OCI-M1 (cell line): ENCODE measurements at regions not wholly inside any gene's neighbourhood (a gene's known extent, or its start where the extent isn't known, plus 50 kb on each side); places are given as distances from the start of the nearest gene placed in this dataset.
A peak's percentile ranks its signal among the peaks of the same experiment; 100 is the strongest.
"Not testable (repeated sequence)": the region's sequence is repeated elsewhere in the genome, so short reads cannot be mapped to it uniquely, and the experiment has no call there.

Experiments used
- DNase-seq: peaks from one replicate; lab custom pipeline; 2025; lab: John Stamatoyannopoulos, UW

DNA sequence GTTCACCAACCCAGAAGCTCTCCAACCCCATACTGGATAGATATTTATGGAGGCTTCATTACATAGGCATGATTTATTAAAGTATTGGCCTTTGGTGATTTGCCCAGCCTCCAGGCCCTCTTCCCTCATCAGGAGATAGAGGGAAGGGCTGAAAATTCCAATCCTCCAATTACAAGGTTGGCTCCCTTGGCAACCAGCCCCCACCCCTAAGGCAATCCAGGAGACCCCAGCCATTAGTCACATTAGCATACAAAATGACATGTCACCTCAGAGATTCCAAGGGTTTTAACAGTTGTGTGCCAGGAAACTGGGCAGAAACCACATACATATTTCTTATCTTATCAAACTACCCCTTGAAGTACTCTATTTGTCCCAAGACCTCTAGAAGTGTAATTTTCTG, 210.0 kb downstream of the HINT1 start:
- no peak for DNase-seq

DNA sequence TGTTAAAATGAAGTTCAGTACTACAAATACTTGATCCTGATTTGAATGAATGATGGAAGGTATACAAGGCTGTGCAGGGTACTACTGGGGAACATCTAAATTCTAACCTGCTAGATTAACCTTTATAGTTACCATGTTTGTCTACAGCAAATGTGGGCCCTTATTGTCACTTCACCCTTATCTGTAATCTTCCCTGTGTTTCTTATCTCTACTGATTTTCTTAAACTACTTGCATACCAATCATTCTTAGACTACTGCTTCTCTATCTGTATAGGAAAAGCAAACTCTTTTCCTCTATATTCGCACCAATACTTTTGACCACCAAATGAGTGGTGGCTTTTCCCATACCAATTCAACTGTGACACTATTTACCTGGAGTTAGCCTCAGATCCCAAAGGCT, 210.7 kb downstream of the HINT1 start:
- no peak for DNase-seq

DNA sequence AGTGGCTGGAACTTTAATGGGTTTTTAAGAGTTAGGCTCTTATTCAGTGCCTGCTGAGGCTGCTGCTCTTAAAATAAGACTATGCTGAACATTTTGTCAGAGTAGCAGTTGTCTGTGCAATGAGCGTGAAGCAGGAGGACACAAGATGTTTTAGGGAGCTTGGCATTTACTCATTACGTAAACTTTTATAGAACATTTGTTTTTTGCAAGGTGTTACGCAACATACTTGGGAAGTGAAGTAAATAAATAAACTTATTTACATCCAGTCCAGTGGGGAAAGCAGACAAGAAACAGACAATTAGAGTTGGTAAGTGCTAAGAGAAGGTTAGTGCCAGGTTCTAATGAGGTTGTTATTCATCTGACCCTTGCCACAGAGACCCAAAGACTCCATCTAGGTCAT, 226.0 kb downstream of the HINT1 start:
- DNase-seq = no peak

DNA sequence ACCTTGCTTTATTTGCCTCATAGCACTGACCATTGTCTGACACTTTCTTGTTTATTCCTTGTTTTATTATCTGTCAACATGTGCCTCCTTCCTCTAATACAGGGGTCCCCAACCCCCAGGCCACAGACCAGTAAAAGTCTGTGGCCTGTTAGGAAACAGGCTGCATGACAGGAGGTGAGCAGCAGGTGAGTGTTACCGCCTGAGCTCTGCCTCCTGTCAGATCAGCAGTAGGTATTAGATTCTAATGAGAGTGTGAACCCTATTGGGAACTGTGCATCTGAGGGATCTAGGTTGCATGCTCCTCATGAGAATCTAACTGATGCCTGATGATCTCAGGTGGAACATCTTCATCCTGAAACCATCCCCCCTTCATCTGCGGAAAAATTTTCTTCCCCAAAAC, 228.0 kb downstream of the HINT1 start:
- DNase-seq = no peak

DNA sequence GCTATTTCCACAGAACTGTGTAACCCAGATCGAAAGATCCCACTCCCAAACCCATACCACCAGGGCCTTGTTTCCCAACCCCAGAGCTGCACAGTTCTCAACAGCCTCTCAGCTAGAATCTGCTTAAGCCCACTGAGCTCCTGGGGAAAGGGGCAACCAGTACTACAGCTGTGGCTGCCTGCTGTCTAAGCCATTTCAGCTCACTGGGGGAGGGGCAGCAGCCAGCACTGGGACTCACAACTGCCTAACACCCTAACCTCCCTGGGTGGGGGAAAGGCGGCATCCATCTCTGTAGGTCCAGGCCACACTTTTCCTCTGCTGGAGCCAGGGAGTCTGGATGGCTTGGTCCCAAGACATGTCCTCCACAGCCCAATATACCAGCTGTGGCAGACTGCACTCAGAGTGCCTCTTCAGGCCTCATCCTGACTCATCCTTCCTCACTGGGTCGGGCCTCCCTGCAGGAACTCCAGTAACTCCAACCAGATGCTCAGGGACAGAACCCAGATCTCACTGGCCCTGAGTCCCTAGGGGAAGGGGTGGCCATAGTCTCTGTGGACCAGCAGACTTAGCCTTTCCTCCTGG, 241.4 kb downstream of the HINT1 start:
- no peak for DNase-seq

DNA sequence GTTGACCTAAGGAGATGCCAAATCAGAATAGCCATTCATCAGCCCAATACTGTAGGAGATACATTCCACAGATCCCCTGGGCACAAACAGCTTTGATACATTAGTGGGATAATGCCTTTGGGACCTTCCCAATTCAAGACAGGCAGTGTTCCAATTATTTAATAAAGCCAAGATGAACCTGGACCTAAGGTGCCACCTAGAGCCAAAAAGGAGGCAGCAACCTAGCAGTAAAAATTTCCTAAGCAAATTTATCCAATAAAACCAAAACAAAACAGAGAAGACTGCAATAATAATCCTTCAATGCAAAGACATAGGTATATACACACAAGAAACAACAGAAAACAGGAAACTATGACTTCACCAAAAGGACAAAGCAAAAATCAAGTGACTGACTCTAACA, 253.0 kb downstream of the HINT1 start:
- DNase-seq = no peak

DNA sequence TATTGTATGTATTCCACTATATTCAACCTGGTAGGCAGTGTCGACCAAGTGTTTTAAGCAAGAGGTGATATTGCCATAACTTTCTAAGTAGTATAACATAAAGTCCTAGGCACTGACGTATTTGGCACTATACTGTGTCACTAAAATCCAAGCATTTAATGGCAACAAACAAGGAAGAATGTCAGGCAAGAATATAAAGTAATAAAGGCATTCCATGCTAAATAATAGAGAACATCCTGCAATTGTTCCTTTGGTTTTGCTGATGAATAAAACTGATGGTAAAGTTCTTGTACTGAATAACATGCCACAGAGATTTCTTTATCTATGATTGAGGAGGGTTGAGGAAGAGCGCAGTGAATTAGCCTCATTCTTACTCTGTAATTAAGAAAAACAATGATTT, 256.9 kb downstream of the HINT1 start:
- no peak for DNase-seq

DNA sequence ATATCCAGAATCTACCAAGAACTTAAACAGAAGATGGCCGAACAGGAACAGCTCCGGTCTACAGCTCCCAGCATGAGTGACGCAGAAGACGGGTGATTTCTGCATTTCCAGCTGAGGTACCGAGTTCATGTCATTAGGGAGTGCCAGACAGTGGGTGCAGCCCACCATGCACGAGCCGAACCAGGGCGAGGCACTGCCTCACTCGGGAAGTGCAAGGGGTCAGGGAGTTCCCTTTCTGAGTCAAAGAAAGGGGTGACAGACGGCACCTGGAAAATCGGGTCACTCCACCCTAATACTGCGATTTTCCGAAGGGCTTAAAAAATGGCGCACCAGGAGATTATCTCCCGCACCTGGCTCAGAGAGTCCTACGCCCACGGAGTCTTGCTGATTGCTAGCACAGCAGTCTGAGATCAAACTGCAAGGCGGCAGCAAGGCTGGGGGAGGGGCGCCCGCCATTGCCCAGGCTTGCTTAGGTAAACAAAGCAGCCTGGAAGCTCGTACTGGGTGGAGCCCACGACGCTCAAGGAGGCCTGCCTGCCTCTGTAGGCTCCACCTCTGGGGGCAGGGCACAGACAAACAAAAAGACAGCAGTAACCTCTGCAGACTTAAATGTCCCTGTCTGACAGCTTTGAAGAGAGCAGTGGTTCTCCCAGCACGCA, 267.4 kb downstream of the HINT1 start:
- not testable (repeated sequence) for DNase-seq

DNA sequence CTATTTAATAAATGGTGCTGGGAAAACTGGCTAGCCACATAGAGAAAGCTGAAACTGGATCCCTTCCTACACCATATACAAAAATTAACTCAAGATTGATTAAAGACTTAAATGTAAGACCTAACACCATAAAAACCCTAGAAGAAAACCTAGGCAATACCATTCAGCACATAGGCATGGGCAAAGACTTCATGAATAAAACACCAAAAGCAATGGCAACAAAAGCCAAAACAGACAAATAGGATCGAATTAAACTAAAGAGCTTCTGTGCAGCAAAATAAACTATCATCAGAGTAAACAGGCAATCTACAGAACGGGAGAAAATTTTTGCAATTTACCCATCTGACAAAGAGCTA, 267.9 kb downstream of the HINT1 start:
- not testable (repeated sequence) for DNase-seq

DNA sequence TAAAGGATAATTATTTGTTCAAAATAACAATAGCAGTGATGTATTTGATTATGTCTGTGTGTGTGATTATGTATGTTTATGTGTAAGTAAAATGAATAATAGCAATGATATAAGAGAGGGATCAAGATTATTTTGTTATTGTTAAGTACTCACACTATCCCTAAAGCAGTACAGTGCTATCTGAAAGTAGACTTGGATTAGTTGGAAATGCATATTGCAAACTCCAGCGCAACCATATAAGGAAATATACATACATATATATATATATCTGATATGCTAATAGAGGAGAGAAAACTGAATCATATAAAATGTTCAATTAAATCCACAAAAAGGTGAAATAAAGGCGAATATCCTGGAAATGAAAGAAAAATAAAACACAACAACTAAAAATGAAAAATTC, 268.4 kb downstream of the HINT1 start:
- DNase-seq = no peak

DNA sequence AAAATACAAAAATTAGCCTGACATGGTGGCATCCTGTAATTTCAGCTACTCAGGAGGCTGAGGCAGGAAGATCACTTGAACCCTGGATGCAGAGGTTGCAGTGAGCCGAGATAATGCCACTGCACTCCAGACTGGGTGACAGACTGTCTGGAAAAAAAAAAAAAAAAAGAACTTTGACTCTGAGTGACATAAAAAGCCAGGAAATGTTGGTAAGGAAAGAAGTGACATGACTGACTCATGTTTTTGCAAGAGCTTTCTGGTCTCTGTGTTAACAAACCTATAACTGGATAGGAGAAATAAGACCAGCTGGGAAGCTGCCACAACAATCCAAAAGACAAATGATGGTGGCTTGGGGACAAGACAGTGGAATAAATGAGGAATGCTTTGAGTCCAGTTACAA, 272.1 kb downstream of the HINT1 start:
- DNase-seq = no peak

DNA sequence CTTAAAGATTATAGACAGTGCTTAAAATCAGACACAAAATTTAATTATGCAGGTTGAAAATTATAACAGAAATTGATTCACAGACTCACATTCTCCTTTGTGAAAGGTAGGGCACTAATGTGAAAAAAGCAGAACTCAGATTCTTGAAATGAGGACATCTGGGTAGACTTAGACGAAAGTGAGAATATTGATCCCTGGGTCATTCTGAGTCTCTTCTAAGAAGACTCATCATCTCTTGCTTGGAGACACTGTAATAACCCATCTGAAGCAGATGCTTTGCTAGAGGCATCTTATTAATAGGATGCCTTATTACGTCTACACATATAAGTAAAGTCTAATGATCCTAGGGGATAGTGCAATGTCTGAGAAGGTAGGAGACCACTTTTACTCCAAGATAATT, 274.4 kb downstream of the HINT1 start:
- DNase-seq = no peak

DNA sequence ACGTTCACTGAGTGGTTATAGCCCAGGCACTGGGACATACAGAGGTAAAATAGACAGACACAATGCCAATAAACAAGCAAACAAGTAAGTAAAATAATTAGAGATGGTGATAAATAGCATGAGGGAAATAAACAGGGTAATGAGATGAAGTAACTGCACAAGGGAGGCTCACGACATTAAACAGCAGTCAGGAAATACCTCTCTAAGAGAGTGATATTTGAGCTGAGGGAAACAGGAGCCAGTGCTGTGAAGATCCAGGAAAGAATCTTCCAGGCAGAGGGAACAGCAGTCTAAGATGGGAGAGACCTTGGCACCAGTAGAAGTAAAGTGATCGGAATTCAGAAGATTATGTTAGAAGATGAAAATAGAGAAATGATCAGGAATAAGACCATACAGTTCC, 279.4 kb downstream of the HINT1 start:
- DNase-seq = no peak

DNA sequence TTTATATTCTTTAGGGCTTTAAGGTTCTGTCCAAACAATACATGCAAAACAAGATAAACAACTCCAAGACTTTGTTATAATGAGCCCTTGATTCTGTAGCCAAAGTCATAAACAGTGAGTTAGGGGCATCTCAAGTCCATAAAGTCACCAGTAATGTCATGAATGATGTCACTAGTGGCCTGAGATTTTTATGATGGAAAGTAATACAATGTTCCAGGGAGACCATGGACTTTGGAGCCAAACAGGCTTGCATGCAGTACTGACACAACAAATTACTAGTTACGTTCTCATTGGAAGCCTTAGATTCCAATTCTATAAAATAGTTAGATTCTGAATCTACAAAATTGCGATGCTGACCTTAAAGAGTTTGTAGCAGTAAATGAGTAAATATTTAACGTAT, 280.0 kb downstream of the HINT1 start:
- DNase-seq = no peak

DNA sequence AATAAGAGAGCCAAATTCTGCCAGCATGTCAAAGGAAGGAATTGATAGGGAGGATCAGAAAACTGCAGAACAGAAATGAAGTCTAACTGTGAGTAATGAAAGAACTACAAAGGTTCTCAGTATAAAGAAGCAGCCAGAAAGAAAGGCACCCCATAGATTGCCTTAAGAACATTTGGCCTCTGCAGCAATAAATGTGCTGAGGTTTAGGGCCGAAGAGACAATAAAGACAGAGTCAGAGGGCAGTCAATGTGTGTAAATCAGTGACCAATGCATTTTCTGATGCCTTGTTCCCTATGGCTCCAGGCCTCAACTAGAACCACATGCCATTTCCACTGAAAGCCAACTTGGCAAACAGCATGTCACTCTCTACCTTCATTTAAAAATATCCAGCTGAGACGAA, 281.0 kb downstream of the HINT1 start:
- DNase-seq = no peak

DNA sequence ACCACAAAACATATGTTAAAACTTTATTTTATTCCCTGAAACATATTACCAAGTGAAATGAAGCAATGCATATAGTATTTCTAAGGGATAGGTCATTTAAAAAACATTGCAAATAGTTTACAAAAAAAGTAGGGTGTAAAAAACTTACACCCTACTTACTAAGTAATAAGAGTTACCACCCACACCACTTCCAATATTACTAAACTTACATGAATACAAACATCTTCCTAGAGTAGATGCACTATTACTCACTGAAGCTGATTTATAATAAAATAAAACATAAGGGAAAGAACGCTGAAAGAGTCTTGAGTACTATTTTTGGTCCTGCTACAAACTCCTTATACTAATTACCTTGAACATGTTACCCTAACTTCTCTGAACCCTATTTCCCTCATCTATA, 289.4 kb downstream of the HINT1 start:
- no peak for DNase-seq

DNA sequence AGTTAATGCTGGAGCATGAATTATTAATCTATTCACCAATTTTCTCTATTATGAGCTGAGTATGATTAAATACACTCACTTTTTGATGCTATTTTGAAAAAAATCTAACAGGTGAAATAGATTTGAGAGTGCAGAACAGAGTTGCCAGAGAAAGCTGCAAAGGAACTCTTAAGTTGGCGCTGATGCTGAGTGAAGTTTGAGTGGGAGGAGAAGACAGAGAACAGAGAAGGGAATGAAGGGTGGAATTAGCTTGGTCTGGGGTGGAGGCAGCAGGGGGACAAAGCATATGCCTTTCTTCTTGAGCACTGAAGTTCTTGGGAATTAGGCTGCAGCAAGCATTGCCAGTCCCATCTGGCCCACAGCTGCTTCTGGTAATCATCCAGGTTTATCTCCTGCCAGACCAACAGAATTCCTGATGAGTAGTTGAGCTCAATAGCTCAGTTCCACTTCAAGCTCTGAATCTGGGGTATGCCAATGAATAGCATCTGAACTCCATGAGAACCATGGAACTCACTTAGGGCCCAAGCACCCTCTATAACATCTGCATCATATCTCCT, 290.1 kb downstream of the HINT1 start:
- no peak for DNase-seq

DNA sequence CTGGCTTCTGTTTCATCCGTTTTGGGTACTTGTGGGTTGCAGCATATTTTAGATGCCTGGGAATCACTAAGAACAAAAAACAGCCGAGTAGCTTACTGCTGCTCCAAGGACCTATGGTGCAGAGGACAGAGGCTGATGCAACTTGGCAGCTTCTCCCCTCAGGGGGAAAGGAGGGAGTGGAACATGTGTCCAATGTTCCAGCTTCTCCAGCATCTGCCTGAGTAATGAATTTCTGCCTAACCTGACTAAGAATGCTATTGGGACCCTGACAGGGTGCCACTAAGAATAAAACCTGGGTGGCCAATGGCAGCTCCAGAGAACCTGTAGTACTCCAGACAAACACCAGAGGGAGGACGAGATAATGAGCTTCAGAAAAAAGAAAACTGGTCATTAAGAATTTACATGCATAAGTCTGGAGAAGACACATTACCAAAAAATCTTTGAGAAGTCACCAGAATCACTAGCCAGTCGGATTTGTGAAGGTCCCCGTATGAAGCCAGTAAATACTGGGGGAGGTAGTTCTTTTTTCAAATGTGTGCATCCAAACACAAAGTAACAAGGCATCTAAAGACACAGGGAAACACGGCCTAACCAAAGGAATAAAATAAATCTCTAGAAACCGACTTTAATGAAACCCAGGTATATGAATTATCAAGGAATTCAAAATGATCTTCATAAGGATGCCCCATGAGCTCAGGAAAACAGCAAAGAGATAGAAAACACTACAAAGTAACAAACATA, 293.5 kb downstream of the HINT1 start:
- DNase-seq = peak; percentile 74

DNA sequence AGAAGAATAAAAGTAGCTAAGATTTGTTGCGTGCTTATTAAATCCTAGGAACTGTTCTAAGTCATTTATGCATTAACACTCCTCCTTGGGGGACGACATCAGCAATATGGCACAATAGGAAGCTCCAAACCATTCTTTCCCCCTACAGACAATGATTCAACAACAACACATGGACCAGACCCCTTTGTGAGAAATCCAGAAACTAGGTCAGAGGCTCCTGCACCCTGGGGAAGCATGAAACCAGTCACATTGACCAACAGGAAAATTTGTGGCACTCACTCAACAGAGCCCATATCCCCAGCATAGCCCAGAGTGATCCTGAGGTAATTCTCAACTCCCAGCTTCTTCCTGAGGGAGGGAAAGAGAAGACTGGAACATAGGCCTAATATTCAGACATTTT, 294.4 kb downstream of the HINT1 start:
- DNase-seq = no peak

DNA sequence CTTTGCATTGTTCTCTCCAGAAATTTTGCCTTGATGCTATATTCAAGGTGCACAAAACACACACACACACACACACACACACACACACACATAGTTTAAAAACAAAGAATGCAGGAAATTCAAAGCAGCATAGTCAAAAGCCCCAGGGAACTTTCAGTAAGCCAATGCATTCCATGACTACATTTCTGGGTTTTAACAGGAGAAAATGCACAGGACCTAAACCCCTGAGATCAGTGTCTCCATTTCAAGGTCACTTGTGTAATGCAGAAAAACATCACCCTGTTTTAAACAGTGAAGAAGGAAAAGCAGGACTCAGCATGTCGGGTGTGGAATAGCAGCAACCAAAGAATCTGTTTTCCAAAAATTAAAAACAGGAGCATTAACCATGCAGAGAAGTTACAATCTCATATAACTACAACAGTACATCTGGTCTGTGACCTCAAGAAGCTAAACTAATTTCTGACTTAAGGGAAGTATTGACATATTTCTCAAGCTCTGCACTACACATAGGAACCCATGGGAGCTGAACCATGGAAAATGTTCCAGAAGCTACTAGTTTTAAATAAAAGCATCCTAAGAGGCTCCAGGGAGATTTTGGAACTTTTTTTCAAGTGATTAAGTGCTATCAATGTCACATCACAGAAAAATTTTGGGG, 296.7 kb downstream of the HINT1 start:
- DNase-seq = no peak

DNA sequence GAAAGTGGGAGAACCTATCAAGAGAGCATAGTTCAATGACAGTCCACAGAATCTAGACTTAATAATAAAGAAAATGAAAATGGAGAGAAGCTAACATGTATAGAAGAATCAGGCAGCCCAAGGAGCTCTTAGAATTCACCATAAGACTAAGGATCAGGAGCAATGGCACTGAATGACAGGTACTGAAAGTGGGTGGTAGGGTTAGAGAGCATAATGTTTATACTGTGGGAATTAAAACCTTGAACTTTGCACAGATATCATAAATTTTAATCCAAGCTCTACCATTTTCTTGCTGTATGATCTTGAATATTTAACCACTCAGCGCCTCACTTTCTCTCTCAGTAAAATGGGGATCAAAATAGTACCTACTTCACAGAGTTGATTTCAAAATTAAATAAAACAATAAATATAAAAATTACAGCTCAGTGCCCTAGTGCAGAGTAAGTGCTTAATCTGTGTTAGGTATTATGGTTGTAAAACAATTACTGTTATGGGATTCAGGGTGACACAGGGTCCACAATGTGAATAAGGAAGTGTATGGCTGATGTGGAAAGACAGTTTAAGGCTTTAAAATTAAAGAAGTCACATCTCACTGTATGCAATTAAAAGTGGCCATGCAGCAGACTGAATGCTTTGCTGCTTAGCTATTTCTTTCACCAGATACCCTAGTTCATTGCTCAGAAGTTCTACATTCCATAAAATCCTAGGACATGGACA, 319.8 kb downstream of the HINT1 start:
- DNase-seq = no peak
